ENCODE measurements at regions not wholly inside any gene's neighbourhood (a gene's known extent, or its start where the extent isn't known, plus 50 kb on each side); places are given as distances from the start of the nearest gene placed in this dataset.

GRCh38 chr2:19846567-19846966, 55.2 kb downstream of the TTC32 start:
- DNase-seq = no peak

DNA sequence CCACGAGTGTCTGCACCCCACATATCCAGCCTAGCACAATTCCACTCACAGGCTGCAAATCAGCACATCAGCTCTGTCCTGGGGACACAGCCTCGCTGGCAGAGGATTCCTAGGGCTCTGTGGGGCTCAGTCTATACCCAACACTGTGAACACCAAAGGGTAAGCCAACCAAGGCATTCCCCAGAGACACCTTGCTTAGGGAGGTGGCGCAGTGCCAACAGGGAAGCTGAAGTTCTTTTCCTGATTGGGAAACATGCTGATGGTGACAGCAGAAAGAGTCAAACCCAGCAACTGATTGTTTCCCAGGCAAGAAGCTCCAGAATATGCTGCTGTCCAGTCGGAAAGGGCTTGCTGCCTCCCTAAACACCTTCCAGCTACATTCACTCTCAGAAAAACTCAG, 55.8 kb downstream of the TTC32 start:
- DNase-seq = no peak

DNA sequence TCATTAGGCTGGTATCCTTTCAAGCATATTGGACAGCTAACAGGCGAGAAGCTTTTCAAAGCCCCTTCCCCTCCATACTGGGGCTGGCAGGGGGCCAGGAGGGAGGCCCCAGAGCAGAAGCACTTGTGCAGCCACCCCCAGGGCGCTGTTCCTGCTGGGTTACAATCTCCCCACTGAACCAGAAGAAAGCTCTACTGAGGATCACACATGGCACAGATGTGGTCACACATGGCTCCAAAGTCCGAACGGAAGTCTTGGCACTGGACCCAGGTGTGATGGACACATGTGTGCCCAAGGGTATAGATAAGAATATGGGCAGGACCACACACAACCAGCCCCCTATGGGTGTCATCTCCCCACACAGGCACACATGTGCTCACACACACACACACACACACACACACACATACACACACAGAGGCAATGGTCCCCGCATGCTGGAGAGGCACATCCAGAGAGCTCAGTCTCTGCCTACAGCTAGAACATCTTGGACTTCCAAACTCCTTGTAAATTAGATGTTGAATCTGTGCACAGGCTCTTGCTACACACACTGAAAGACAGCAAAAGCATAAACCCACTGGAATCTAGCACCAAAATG, 56.4 kb downstream of the TTC32 start:
- DNase-seq = no peak

DNA sequence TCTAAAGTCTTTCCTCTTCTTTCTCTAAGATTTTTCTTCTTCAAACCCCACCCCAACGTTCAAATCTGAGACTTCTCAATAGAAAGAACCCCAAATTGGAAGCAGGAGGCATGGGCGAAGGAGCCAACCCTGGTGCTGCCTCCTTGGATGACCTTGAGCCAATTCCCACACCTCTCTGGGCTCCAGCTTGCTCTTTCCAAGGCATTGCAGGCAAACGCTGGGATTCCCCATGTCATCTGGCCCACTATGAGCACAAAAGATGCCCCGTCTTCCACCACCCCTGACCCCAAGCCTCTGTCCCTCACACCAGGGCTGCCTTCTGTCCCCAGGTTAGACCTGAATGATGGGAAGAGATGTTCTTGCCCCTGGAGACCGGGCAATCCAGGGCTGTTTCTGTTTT, 57.0 kb downstream of the TTC32 start:
- no peak for DNase-seq

DNA sequence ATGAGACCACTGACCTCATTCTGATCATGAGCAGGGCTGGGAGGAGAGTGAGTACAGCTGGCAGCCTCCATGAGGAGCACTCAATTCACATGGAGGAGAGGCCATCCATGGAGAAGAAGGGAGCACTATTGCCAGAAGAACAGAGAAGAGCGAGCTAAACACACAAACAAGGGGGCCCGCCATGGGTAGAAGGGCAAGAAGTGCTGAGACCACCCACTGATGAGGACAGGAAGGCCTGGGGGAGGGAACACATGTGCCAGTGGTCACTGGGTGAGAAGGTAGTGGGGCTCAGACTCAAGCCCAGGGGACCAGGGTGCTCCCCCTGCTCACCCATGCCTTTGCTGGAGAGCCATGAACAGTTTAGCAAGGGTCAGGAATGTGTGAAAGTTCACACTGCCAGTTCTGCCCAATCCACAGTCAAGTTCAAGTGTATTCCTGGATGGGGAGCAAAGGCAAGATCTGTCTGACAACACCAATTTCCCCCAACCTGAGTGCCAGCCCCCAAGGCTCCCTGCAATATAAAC, 57.7 kb downstream of the TTC32 start:
- DNase-seq = no peak

GRCh38 chr2:19841918-19842693, 59.7 kb downstream of the TTC32 start:
- no peak for DNase-seq

- no peak for DNase-seq
These were observed 62.3 kb downstream of the TTC32 start for GRCh38 chr2:19839438-19839837.

GRCh38 chr2:19838616-19839015, 63.2 kb downstream of the TTC32 start:
- no peak for DNase-seq

DNA sequence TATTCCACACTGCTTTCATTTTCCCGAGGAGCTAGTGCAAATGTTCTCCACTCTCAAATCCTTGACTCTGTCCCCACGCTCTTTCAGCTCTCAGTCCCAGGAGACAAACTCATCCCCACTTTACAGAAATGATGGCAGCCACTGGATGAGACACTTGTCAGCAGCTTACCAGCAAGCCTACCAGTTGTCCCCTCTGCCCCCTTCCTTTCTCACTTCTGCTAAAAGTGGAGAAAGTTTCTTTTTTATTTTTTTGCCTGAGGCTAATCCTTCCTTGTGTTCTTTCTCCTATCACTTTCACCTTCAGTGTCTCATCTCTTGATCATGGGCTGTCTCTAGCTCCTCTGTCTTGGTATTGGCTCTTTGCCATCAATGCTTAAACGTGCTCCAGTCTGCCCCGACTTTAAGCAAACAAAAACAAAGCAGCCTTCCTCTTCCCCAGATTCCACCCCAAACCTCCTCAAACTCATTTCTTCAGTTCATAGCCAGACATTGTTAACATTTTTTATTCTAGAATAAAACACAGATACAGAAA, 64.5 kb downstream of the TTC32 start:
- DNase-seq = peak; percentile 13

GRCh38 chr2:19835781-19836281, 66.0 kb downstream of the TTC32 start:
- DNase-seq = no peak

DNA sequence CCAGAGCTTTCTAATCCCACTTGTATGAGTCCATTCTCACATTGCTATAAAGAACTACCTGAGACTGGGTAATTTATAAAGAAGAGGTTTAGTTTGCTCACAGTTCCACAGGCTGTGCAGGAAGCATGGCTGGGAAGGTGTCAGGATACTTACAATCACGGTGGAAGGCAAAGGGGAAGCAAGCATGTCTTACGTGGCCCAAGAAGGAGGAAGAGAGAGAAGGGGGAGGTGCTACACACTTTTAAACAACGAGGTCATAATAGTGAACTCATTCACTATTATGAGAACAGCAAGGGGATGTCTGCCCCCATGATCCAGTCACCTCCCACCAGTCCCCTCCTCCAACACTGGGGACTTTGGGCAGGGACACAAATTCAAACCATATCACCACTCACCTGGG, 67.8 kb downstream of the TTC32 start:
- no peak for DNase-seq

GRCh38 chr2:19829672-19830071, 72.1 kb downstream of the TTC32 start:
- no peak for DNase-seq

- no peak for DNase-seq
These were observed 74.9 kb downstream of the TTC32 start for GRCh38 chr2:19826874-19827273.

DNA sequence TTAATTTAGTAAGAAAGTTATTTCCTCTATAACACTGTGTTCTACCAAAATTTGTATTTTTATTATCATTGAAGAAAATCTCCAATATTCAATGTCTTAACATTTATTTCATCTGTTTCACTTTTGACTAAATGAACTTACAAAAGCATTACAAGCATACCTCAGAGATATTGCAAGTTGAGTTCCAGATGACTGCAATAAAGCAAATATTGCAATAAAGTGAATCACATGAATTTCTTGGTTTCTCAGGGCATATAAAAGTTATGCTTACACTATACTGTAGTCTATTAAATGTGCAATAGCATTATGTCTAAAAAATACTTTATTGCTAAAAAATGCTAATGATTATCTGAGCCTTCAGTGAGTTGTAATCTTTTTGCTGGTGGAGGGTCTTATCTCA, 78.3 kb downstream of the TTC32 start:
- no peak for DNase-seq

DNA sequence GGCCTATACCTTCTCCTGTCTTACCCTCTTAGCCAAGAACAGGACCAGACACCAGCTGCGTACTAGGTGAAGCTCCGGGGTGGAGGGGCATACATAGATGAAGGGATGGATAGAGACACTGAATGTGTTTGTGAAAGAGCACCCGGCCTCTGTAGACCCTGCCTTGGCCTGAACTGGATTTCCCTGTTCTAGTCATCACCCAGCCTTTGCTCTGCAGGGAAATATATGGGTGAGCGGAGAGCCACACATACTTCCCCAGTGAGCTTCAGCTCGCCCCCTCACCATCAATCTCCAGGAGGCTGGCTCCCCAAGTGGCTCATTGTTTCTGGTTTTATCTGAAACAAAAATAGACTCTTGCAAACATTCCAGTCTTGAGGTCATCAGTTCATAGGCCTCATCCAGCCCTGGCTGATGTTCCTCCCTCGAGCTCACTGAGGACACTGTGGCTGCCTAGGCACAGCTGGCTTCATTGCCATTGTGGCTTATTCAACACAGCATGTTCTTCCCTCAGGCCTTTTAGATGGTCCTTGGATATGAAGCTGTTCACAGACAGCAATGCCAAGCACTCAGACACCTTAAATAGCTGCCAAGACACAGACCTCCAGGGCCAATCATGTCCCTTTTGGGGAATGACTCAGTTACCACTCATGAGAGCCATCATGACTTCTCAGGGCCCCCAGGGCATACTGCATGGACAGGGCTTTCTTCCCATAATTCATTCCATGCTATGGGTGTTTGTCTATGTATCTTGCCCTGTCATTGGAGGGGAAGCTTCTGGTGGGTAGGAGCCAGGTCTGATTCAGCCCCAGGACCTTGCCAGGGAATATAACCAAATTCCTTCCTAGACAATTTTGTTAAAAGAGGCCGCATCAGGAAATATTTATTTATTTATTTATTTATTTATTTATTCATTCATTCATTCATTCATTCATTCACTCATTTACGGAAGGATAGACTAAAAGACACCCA, 82.4 kb downstream of the TTC32 start:
- DNase-seq = no peak

- no peak for DNase-seq
These were observed 83.2 kb downstream of the TTC32 start for GRCh38 chr2:19818543-19818942.

DNA sequence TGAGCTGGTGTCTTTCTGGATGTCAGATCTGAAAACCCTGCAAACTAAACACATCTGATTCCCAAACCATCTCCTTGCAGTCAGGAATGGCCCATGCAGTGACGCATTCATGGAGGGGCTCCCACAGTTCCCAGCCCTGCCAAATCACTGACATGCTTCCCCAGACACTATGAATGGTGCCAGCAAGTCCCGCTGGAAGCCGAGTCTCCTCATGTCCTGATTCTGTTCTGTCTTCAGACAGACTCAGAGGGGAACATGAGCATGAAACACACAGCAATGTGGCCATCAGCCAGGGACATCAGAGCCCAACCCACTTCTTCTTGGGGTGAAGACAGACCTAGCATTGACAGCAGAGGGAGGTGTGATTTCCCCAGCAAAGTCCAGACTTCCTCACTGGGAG, 83.7 kb downstream of the TTC32 start:
- no peak for DNase-seq

DNA sequence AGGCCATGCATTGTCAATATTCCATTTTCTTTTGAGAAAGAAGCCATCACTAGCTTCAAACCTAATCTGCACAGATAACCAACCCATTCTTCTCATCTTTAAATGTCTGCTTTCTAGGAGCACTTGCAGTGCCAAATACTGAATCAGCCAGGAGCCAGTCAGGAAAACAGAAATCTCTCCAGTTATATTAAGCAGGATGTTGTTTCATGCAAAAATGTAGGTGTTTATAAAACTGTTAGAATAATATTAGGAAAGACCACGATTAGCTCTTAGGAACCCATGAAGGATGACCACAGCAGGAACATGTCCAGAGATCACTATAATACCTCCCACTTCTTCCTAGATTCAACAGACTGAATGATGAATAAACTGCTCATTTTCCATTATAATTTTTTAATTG, 86.0 kb downstream of the TTC32 start:
- no peak for DNase-seq

DNA sequence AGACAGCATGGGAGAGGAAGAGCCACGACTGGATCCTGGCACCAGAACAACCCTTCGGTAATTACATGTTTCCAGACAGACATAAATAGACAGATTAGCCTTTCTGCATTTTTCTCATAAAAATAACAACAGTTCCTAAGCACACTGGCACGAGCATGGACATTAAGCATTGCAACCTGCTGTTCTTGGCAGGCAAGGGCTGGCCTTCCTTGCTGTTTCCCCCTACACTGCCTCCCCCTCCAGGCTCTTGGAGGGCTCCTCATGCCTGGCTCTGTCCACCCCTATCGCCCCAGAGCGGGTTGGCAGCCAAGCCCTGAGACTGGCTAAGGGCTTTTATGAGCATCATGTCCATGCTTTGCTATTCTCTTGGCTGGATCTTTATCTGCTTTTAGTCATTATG, 89.6 kb downstream of the TTC32 start:
- DNase-seq = no peak

DNA sequence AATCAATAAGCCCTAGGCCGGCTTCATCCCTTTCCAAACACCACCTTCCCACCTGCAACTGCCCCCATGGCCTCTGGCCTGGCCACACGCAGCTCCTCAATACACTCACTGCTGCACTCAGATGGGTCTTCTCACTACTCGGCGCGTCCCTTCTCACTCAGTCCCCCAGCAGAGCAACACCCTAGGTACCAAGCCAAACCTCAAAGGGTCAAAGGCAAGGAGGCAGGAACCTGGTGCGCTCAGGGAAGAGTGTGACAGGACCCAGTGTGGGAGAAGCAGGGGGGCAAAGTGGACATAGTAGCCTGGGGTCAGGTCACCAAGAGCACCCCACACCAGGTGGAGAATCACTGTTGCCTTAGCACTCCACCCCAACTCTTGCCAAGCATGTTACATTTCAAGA, 90.6 kb downstream of the TTC32 start:
- no peak for DNase-seq

DNA sequence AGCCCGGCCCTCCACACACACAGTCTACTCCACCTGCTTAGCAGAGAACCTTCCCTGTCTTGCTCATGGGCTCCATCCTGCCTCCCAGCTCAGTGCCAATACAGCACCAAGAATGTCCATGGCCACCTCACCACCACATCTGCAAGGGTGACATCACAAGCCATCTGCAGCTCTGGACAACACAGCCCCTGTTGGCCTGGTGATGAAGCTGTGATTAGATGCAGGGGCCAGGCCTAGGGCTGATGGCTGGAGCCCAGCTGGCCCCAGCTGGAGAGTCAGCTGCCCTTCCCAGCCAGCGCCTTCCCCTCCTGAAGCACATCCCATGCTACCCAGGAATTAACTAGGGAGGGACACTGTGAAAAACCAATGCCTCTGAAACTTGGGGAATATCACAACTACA, 91.1 kb downstream of the TTC32 start:
- no peak for DNase-seq

GRCh38 chr2:19810148-19810547, 91.6 kb downstream of the TTC32 start:
- DNase-seq = no peak

DNA sequence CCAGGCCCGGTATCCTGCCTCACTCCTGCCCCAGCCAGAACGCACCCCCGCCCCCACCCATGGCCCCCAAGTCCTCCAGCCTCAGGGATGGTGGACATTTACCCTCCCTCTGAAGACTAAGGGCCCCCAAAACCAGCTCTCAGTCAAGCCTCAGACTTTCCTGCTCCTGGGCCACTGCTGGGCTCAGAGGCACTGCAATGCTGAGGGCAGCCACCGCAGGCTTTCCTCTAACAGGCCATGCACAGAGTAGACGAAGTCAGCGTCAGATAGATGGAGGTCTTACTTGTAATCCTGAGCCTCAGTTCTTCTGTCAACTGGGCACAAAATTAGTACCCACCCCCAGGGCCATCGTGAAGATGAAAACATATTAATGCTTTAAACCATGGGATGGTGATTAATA, 92.6 kb downstream of the TTC32 start:
- no peak for DNase-seq
